Activated T-cell treated with anti-CD3 and anti-CD28 coated beads, Interleukin-2, amount 50 U/mL, for 1 hour (primary cell): ENCODE measurements at regions not wholly inside any gene's neighbourhood (a gene's known extent, or its start where the extent isn't known, plus 50 kb on each side); places are given as distances from the start of the nearest gene placed in this dataset.

ENCODE experiments used
- DNase-seq: peaks from one replicate; pipeline ENCODE4 v3.0.0-alpha.2; 2020

GRCh38 chr15:93296759-93297500 is 207.9 kb upstream of the RGMA start:
- no peak for DNase-seq

GRCh38 chr15:93294896-93295295 is 205.9 kb upstream of the RGMA start:
- DNase-seq, result no peak

GRCh38 chr15:93294066-93294465 is 205.1 kb upstream of the RGMA start:
- DNase-seq, result no peak

- no peak for DNase-seq
Observed at GRCh38 chr15:93291380-93291779, 202.4 kb upstream of the RGMA start.

GRCh38 chr15:93290618-93290946 is 201.6 kb upstream of the RGMA start:
- DNase-seq, result no peak

- DNase-seq, result no peak
Observed at GRCh38 chr15:93289941-93290617, 201.1 kb upstream of the RGMA start.

GRCh38 chr15:93288728-93289294 is 199.8 kb upstream of the RGMA start:
- DNase-seq, result no peak

GRCh38 chr15:93286446-93286845 is 197.4 kb upstream of the RGMA start:
- DNase-seq, result no peak

- DNase-seq, result no peak
Observed at GRCh38 chr15:93283854-93284253, 194.8 kb upstream of the RGMA start.

- no peak for DNase-seq
Observed at GRCh38 chr15:93282808-93283207, 193.8 kb upstream of the RGMA start.

GRCh38 chr15:93278783-93279182 is 189.8 kb upstream of the RGMA start:
- DNase-seq, result no peak

- no peak for DNase-seq
Observed at GRCh38 chr15:93278006-93278405, 189.0 kb upstream of the RGMA start.

GRCh38 chr15:93274257-93274656 is 185.2 kb upstream of the RGMA start:
- DNase-seq, result no peak

- DNase-seq, result no peak
Observed at GRCh38 chr15:93271871-93272270, 182.9 kb upstream of the RGMA start.

GRCh38 chr15:93270937-93271467 is 182.0 kb upstream of the RGMA start:
- no peak for DNase-seq

- no peak for DNase-seq
Observed at GRCh38 chr15:93268066-93268465, 179.1 kb upstream of the RGMA start.

GRCh38 chr15:93266291-93266690 is 177.3 kb upstream of the RGMA start:
- DNase-seq, result no peak

GRCh38 chr15:93265111-93265556 is 176.1 kb upstream of the RGMA start:
- no peak for DNase-seq

- no peak for DNase-seq
Observed at GRCh38 chr15:93261845-93262244, 172.8 kb upstream of the RGMA start.

GRCh38 chr15:93257920-93258319 is 168.9 kb upstream of the RGMA start:
- no peak for DNase-seq

GRCh38 chr15:93253681-93254080 is 164.7 kb upstream of the RGMA start:
- no peak for DNase-seq

- no peak for DNase-seq
Observed at GRCh38 chr15:93252780-93253179, 163.8 kb upstream of the RGMA start.

GRCh38 chr15:93250950-93251349 is 161.9 kb upstream of the RGMA start:
- no peak for DNase-seq

- DNase-seq, result no peak
Observed at GRCh38 chr15:93250209-93250608, 161.2 kb upstream of the RGMA start.
